Nephron (organoid): ENCODE measurements at regions not wholly inside any gene's neighbourhood (a gene's known extent, or its start where the extent isn't known, plus 50 kb on each side); places are given as distances from the start of the nearest gene placed in this dataset.

Source experiments
- H3K27ac Mint-ChIP-seq, 3 experiments: 2 replicates each; pipeline ENCODE4 v1.8.0; 2020; ENCODE audit warnings: mixed read lengths in 3 of 3, mild to moderate bottlenecking in 2 of 3, moderate library complexity in 1 of 3
- H3K27me3 Mint-ChIP-seq: 2 replicates; pipeline ENCODE4 v1.8.0; 2021; ENCODE audit warnings: low read depth, mild to moderate bottlenecking, moderate library complexity, mixed read lengths
- H3K36me3 Mint-ChIP-seq: 2 replicates; pipeline ENCODE4 v1.8.0; 2020; ENCODE audit warnings: low read depth, mixed read lengths
- H3K4me1 Mint-ChIP-seq: 2 replicates; pipeline ENCODE4 v1.8.0; 2020; ENCODE audit warnings: mixed read lengths
- H3K4me3 Mint-ChIP-seq, 3 experiments: 2 replicates each; pipeline ENCODE4 v1.8.0; 2020; ENCODE audit warnings: mild to moderate bottlenecking in 3 of 3, mixed read lengths in 3 of 3, moderate library complexity in 2 of 3
- H3K9me3 Mint-ChIP-seq: 2 replicates; pipeline ENCODE4 v1.8.0; 2020; ENCODE audit warnings: mixed read lengths
- TF ChIP-seq, protein P1 (sequence below), 3 experiments: fragments of 200-600 bp; sonication (generic); IDR thresholded peaks; one replicate each; pipeline ENCODE4 v1.5.0; 2021; ENCODE audit warnings: antibody characterized with exemption in 3 of 3; ENCODE audit not compliant: unreplicated experiment in 3 of 3

DNA sequence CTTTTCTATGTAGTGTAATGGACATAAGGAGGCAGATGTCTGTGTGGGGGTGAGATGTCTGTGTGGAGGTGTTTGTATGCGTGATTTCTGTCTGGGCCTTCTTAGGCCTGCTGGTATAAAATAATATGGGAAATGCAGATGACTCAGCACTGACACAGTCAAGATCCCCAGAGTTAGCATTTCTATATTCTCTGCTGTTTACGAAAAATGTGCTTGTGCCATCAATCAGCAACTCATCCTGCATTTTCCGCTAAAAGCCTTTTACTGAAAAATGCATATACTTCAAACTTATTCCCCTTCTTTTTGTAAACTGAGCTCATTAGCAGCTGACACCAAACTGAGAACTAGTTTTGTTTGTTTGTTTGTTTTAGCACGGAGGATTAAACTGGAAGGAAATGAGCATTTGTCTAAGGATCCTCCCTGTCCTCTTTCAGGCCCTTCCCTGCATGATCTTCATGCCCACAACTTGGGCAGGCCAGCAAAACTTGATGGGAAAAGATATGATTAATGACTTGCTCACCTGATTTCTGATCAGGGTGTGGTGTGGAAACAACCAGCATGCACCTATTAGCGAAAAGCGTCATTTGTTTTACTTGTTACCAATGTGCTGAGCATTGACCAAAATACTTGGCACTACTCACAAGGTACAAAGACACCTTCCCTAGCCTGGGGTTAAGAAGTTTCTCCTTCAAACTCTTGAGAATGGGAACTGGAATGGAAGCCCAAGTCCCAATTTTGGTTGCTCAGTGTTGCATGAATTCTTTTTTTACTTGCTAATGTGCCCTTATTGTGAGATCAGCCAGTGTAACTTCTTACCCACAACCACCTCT, 77.4 kb downstream of the NDUFS5 start:
- TF ChIP-seq, protein P1, sequence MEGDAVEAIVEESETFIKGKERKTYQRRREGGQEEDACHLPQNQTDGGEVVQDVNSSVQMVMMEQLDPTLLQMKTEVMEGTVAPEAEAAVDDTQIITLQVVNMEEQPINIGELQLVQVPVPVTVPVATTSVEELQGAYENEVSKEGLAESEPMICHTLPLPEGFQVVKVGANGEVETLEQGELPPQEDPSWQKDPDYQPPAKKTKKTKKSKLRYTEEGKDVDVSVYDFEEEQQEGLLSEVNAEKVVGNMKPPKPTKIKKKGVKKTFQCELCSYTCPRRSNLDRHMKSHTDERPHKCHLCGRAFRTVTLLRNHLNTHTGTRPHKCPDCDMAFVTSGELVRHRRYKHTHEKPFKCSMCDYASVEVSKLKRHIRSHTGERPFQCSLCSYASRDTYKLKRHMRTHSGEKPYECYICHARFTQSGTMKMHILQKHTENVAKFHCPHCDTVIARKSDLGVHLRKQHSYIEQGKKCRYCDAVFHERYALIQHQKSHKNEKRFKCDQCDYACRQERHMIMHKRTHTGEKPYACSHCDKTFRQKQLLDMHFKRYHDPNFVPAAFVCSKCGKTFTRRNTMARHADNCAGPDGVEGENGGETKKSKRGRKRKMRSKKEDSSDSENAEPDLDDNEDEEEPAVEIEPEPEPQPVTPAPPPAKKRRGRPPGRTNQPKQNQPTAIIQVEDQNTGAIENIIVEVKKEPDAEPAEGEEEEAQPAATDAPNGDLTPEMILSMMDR (IDR thresholded peaks at IDR 0.05; ENCODE audit: unreplicated experiment in 3 of 3), result no peak
- no peaks in the 10 kb centered on the region for H3K27me3 Mint-ChIP-seq
- H3K36me3 Mint-ChIP-seq, result no peaks in the 10 kb centered on the region
- H3K4me1 Mint-ChIP-seq, result peaks cover 44% of the 10 kb centered on the region
- H3K27ac Mint-ChIP-seq, result peak overlapping the region; percentile 91 to 98 (median 95)
- no peaks in the 10 kb centered on the region for H3K9me3 Mint-ChIP-seq
- peak overlapping the region; percentile 72 to 85 (median 83) for H3K4me3 Mint-ChIP-seq

DNA sequence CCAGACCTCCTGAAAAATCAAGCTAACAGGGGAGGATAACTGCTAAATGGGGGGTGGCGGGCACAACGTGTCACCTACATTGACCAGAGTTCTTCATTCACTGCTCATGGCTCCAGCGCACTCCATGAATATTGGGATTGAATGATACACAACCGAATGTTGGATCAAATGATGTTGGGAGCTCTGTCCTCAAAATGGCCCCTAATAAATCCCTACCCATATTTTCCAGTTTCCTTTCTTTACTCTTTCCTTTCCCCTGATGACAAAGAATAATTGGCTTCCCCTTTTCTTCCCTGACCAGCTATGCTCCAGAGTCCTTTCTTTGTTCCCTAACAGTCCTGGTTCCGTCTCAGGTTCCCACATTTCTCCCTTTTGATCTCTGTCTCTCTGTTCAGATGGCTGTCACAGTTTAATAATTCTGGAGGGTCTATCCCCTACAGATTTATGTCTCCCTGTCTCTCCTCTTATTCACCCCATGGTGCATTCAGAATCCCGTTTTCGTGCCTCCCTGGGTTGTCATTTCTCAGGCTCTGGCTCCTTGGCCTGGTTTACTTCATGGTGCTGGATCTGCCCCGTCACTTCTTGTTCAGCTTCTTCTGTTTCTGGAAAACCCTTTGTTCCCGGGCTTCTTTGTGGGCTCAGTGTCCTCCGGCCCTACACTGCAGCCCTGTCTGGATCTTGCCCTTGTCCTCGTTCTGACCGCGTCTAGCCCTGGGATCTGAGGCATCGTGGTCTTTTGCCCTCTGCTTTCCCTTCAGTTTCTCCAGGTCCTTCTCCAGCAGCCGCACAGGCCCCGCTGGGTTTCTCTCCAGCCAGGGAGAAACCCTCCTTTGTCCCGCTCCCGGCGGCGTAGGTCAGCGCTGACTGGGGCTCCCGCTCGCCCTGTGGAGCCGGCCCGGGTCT, 78.3 kb downstream of the NDUFS5 start:
- Mint-ChIP-seq H3K4me1 (peaks cover 40% of the 10 kb centered on the region), H3K27ac (peak overlapping the region; percentile 91 to 98 (median 95)), H3K4me3 (peak overlapping the region; percentile 72 to 85 (median 83)), H3K27me3 (no peaks in the 10 kb centered on the region), H3K9me3 (no peaks in the 10 kb centered on the region), H3K36me3 (no peaks in the 10 kb centered on the region)
- TF ChIP-seq, protein P1 (IDR thresholded peaks at IDR 0.05; ENCODE audit: unreplicated experiment in 3 of 3), result no peak

DNA sequence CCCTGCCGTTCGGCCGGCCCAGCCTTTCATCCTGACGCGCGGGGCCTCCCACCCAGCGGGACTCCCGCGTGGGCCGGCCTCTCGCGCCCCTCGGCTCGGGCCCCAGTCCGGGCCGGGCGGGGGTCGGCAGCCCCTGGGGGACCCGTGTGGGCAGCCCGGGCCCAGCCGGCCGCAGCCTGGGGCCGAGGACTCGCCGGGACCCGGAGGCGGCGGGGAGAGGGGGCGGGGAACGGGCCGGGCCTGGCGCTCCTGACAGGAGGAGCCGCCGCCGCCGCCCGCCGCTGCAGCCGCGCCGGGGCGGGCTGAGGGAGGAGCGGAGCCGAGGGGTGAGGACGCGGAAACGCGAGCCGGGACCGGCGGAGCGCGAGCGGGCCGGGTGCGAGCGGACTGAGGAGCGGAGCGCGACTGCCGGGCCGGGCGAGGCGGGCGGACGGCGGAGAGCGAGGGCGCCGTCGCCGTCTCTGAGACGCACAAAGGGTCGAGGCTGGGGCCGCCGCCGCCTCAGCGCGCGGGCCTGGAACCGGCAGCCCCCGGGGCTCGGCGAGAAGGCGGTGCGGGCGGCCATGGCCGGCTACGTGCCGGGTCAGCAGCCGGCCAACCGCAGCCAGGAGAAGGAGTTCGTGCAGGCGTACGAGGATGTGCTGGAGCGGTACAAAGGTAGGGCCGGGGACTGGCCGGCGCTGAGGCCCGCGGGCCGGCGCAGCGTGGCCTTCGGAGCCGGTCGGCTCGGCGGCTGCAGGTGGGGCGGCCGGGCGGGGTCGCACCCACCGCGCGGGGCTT, 79.1 kb downstream of the NDUFS5 start:
- Mint-ChIP-seq H3K4me3 (peak overlapping the region; percentile 66 to 83 (median 67)), H3K27me3 (no peaks in the 10 kb centered on the region), H3K4me1 (peaks cover 42% of the 10 kb centered on the region), H3K36me3 (no peaks in the 10 kb centered on the region), H3K9me3 (no peaks in the 10 kb centered on the region), H3K27ac (peak overlapping the region in 2 of 3 experiments; percentile 91 to 98)
- TF ChIP-seq, protein P1 (IDR thresholded peaks at IDR 0.05; ENCODE audit: unreplicated experiment in 3 of 3), result no peak

DNA sequence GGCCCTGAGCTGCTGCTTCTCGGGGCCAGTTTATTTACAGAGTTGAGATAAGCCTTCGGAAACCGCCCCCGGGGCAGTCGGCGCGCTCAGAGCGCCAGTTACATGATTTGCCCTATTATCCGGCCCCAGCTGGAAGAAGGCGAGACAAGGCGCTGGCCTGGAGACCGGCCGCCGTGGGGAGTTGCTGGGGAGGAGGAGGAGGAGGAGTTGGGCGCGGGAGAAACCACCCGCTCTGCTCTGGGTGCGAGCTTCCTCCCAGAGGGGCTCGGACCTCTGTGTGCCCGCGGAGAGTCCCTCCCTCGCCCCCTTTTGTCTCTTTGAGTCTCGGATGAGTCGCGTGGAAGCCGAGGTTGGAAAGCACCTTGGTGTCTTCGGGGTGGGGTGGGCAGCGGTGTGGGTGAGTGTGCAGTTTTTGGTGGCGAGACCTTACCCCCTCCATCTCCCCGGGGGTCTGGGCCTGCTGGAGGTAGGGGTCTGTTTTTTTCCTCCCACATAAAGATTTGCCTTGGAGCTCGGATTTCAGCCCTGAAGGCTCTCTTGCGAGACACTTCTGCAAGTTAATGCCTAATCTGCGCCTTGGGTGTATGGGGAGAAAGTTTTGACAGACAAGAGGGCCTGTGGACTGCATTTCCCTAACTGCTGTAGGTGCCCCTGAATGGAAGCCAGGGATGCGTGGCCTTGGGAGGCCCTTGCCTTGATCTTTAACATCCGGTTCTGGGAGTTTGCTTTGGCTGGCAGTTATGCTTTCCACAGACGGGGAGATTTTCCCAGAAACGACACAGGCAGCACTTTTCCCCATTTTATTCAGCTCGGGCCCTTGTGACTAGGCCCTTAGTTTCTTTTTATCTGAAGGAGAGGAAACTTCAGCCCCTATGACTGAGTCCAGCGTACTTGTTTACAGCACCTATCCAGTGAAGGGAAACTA, 80.0 kb downstream of the NDUFS5 start:
- H3K27ac Mint-ChIP-seq, result no peak overlapping the region
- no peaks in the 10 kb centered on the region for H3K27me3 Mint-ChIP-seq
- H3K9me3 Mint-ChIP-seq, result no peaks in the 10 kb centered on the region
- no peaks in the 10 kb centered on the region for H3K36me3 Mint-ChIP-seq
- no peak overlapping the region for H3K4me3 Mint-ChIP-seq
- TF ChIP-seq, protein P1 (IDR thresholded peaks at IDR 0.05; ENCODE audit: unreplicated experiment in 3 of 3), result no peak
- H3K4me1 Mint-ChIP-seq, result peaks cover 47% of the 10 kb centered on the region

DNA sequence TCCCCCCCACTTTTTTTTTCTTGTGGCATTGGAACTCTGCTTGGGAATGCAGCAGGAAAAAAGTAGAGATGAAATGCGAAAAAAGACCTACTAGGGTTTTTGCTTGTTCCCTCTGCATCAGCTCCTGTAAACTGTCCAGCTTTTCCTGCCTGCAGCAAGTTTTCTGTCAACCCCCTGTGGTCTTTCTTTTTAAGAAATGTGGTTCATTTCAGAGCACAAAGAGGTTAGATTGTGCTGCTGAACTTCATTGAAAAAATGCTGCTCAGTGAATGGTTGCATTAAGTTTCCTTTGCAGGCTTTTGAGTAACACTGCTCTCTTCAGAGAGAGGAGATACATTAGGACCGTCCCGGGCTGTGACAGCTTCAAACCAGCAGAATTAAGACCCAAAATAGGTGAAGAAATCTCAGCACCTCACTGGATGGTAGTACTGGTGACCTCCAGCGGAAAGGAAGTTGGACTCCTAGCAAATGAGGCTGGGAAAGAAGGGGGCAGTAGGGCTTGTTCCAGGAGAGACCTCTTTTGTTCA, 80.7 kb downstream of the NDUFS5 start:
- H3K9me3 Mint-ChIP-seq, result no peaks in the 10 kb centered on the region
- H3K4me1 Mint-ChIP-seq, result peaks cover 47% of the 10 kb centered on the region
- TF ChIP-seq, protein P1 (IDR thresholded peaks at IDR 0.05; ENCODE audit: unreplicated experiment in 3 of 3), result no peak
- no peaks in the 10 kb centered on the region for H3K36me3 Mint-ChIP-seq
- no peak overlapping the region for H3K27ac Mint-ChIP-seq
- H3K27me3 Mint-ChIP-seq, result no peaks in the 10 kb centered on the region
- H3K4me3 Mint-ChIP-seq, result no peak overlapping the region
